HCT116 (cell line): ENCODE measurements at regions not wholly inside any gene's neighbourhood (a gene's known extent, or its start where the extent isn't known, plus 50 kb on each side); places are given as distances from the start of the nearest gene placed in this dataset.

Experiments used
- ATAC-seq: fragments of 200-7000 bp; cut with Tn5 transposase; 2 replicates; pipeline ENCODE4 v1.9.1; 2020; ENCODE audit warnings: mild to moderate bottlenecking, moderate library complexity
- BruUV-seq: library from RNA; stranded (reverse); fragments of 400-500 nt; replicated peaks from 2 replicates; lab custom pipeline; 2021; lab: Mats Ljungman, UMichigan
- CTCF ChIA-PET: fragments of 300-600 bp; sonication (Branson Sonifier 250); formaldehyde crosslinking; loops from one replicate; lab custom pipeline; 2021; ENCODE audit warnings: antibody characterized with exemption; lab: Charles Lee
- POLR2A ChIA-PET: fragments of 300-600, 350-600 bp; sonication (Branson Sonifier 250); formaldehyde crosslinking; loops from one replicate; lab custom pipeline; 2021; ENCODE audit warnings: antibody characterized with exemption; lab: Charles Lee
- RAD21 ChIA-PET, 2 experiments: fragments of 300-600 bp; sonication (Branson Sonifier 250); formaldehyde crosslinking; loops; one replicate each; lab custom pipeline; 2023; ENCODE audit warnings: low total read pairs in 2 of 2; ENCODE audit not compliant: uncharacterized antibody in 2 of 2, unreplicated experiment in 2 of 2, low non-redundant PET in 1 of 2; lab: Charles Lee
- DNase-seq: peaks from one replicate; pipeline ENCODE4 v3.0.0-alpha.2; 2010; ENCODE audit warnings: low read depth, low spot score
- H2AFZ ChIP-seq: fragments of 200-600 bp; shearing (Covaris generic), sonication (generic); 2 replicates; pipeline ENCODE4 v1.6.1; 2017; ENCODE audit warnings: low read depth, mixed run types, mixed read lengths, antibody characterized with exemption, low read length; ENCODE audit not compliant: poor library complexity, severe bottlenecking
- H3K27ac ChIP-seq: 2 replicates; pipeline ENCODE4 v1.5.1; 2012; ENCODE audit warnings: low read depth, low read length
- H3K27me3 ChIP-seq: fragments of 200-600 bp; sonication (generic); 2 replicates; pipeline ENCODE4 v1.6.1; 2016; ENCODE audit warnings: mixed run types, low read length, mixed read lengths; ENCODE audit not compliant: insufficient read depth
- H3K36me3 ChIP-seq, 2 experiments: fragments of 200-500 bp in 1 of 2; fragments of 200-600 bp in 1 of 2; sonication (Bioruptor generic) in 1 of 2; sonication (generic) in 1 of 2; 2 replicates each; pipeline versions ENCODE4 v1.5.1 to v1.6.1; 2014 to 2016; ENCODE audit warnings: low read length in 2 of 2, inconsistent platforms in 1 of 2, mixed read lengths in 1 of 2, mixed run types in 1 of 2; ENCODE audit not compliant: insufficient read depth in 2 of 2, control insufficient read depth in 1 of 2
- H3K4me1 ChIP-seq, 2 experiments: fragments of 200-600 bp in 1 of 2; sonication (generic) in 1 of 2; 2 replicates each; pipeline versions ENCODE4 v1.5.1 to v1.6.1; 2012 to 2017; ENCODE audit warnings: low read length in 2 of 2, inconsistent platforms in 1 of 2, mild to moderate bottlenecking in 1 of 2, mixed read lengths in 1 of 2, mixed run types in 1 of 2, moderate library complexity in 1 of 2; ENCODE audit not compliant: insufficient read depth in 2 of 2, control insufficient read depth in 1 of 2
- H3K4me2 ChIP-seq: fragments of 200-600 bp; sonication (generic); 2 replicates; pipeline ENCODE4 v1.6.1; 2017; ENCODE audit warnings: mixed run types, low read length, mixed read lengths
- H3K4me3 ChIP-seq, 2 experiments: fragments of 200-600 bp in 1 of 2; sonication (generic) in 1 of 2; replicated peaks in 1 of 2; 2 replicates each; pipeline ENCODE4 v1.5.1; 2011 to 2016; ENCODE audit warnings: low read length in 2 of 2, control low read depth in 1 of 2, low read depth in 1 of 2, mild to moderate bottlenecking in 1 of 2, mixed read lengths in 1 of 2, mixed run types in 1 of 2
- H3K79me2 ChIP-seq: fragments of 200-600 bp; sonication (generic); 2 replicates; pipeline ENCODE4 v1.6.1; 2017; ENCODE audit warnings: mild to moderate bottlenecking, mixed run types, low read length, moderate library complexity, mixed read lengths; ENCODE audit not compliant: insufficient read depth
- H3K9ac ChIP-seq: fragments of 200-600 bp; sonication (generic); 2 replicates; pipeline ENCODE4 v1.6.1; 2016; ENCODE audit warnings: low read length, mixed read lengths
- H3K9me2 ChIP-seq: fragments of 200-600 bp; sonication (generic), shearing (Covaris generic); 2 replicates; pipeline ENCODE4 v1.6.1; 2017; ENCODE audit warnings: mixed run types, mild to moderate bottlenecking, moderate library complexity; ENCODE audit not compliant: insufficient read depth
- H3K9me3 ChIP-seq, 2 experiments: fragments of 200-500 bp in 1 of 2; fragments of 200-600 bp in 1 of 2; sonication (Bioruptor generic) in 1 of 2; sonication (generic) in 1 of 2; 2 replicates each; pipeline ENCODE4 v1.6.1; 2014 to 2017; ENCODE audit warnings: low read length in 2 of 2, mixed read lengths in 2 of 2, inconsistent platforms in 1 of 2, low read depth in 1 of 2, mild to moderate bottlenecking in 1 of 2, mixed run types in 1 of 2, moderate library complexity in 1 of 2; ENCODE audit not compliant: control insufficient read depth in 1 of 2, insufficient read depth in 1 of 2
- H4K20me1 ChIP-seq: fragments of 200-600 bp; sonication (generic), shearing (Covaris generic); 2 replicates; pipeline ENCODE4 v1.6.1; 2017; ENCODE audit warnings: mixed run types, mild to moderate bottlenecking, moderate library complexity; ENCODE audit not compliant: insufficient read depth
- ATF3 ChIP-seq: IDR thresholded peaks from 2 replicates; pipeline ENCODE4 v1.6.1; 2012
- CBX3 ChIP-seq: IDR thresholded peaks from 2 replicates; pipeline ENCODE4 v1.6.1; 2012; ENCODE audit warnings: low read depth
- ELF1 ChIP-seq: IDR thresholded peaks from 2 replicates; pipeline ENCODE4 v1.6.1; 2012; ENCODE audit warnings: low read depth, borderline replicate concordance
- EZH2 ChIP-seq: fragments of 200-600 bp; sonication (generic); IDR thresholded peaks from 2 replicates; pipeline ENCODE4 v1.6.1; 2017; ENCODE audit warnings: antibody characterized with exemption, mixed run types
- EZH2phosphoT487 ChIP-seq: fragments of 200-600 bp; IDR thresholded peaks from 2 replicates; pipeline ENCODE4 v1.6.1; 2018; ENCODE audit warnings: antibody characterized with exemption, borderline replicate concordance
- FOSL1 ChIP-seq: IDR thresholded peaks from 2 replicates; pipeline ENCODE4 v1.6.1; 2012; ENCODE audit warnings: low read depth
- JUND ChIP-seq: IDR thresholded peaks from 2 replicates; pipeline ENCODE4 v1.6.1; 2012
- POLR2A ChIP-seq: IDR thresholded peaks from 2 replicates; pipeline ENCODE4 v1.7.0; 2011; ENCODE audit warnings: borderline replicate concordance; ENCODE audit not compliant: insufficient read depth, insufficient read length; ENCODE audit errors: extremely low read depth
- RAD21 ChIP-seq: IDR thresholded peaks from 2 replicates; pipeline ENCODE4 v1.6.1; 2012; ENCODE audit warnings: low read depth, mild to moderate bottlenecking
- SRF ChIP-seq: IDR thresholded peaks from 2 replicates; pipeline ENCODE4 v1.6.1; 2012; ENCODE audit warnings: low read depth
- ZFX ChIP-seq: fragments of 450-650 bp; IDR thresholded peaks from 2 replicates; pipeline ENCODE4 v1.6.1; 2017
- ZNF274 ChIP-seq: fragments of 200-500 bp; sonication (Bioruptor generic); IDR thresholded peaks from 2 replicates; pipeline ENCODE4 v1.6.1; 2014; ENCODE audit warnings: mild to moderate bottlenecking, low read depth, low read length, inconsistent platforms
- intact Hi-C: fragments of 100-400 bp; cut with micrococcal nuclease; formaldehyde crosslinking; loops from 2 replicates; pipeline ENCODE4 v1.10.0; 2022

DNA sequence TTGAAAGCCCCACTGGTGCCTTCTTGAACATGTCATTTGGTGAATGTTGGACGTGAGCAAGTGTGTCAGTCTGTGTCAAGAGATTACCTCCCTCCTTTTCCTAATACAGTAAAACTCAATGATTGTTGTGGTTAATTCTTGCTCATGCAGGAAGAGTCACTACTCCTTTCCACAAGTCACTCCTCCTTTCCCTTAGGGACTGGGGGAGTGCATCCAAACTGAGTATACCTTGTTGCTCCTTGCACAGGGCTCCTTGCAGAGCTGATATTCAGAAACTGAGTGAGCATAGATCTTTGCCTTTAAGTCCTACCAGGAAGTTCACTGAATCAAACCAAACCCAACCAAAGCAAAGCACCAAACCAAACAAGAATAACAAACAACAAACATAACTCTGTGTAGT is 63.9 kb downstream of the GPR50 start:
- H2AFZ ChIP-seq: no peak overlapping the region
- no peak overlapping the region for H3K4me3 ChIP-seq
- POLR2A ChIA-PET: no interaction called here
- H3K9ac ChIP-seq: no peak overlapping the region
- no TSS peak for BruUV-seq
- CTCF ChIA-PET: no interaction called here
- intact Hi-C loops: no loop called here
- ATAC-seq: no peak
- RAD21 ChIA-PET: no interaction called here
- H3K9me3 ChIP-seq: no peaks in the 10 kb centered on the region
- TF ChIP-seq CBX3: no peak
- TF ChIP-seq EZH2phosphoT487: no peak
- TF ChIP-seq, all 23 proteins: peak for 0
- no peak overlapping the region for H3K4me2 ChIP-seq
- no peaks in the 10 kb centered on the region for H3K9me2 ChIP-seq
- no peaks in the 10 kb centered on the region for H3K36me3 ChIP-seq
- no peak for DNase-seq
- no peak overlapping the region for H3K27ac ChIP-seq
- H3K4me1 ChIP-seq: no peaks in the 10 kb centered on the region
- H4K20me1 ChIP-seq: no peaks in the 10 kb centered on the region
- 0 out of 2 replicates have a peak, but pooled peaks cover 3% of the 10 kb centered on the region for H3K27me3 ChIP-seq
- H3K79me2 ChIP-seq: no peaks in the 10 kb centered on the region

- DNase-seq: no peak
Measured at GRCh38 chrX:151268836-151269235, 92.5 kb downstream of the GPR50 start.

More at GRCh38 chrX:151268836-151269235, 92.5 kb downstream of the GPR50 start:
- no peak overlapping the region for H3K4me3 ChIP-seq
- RAD21 ChIA-PET: no interaction called here
- H3K4me1 ChIP-seq: no peaks in the 10 kb centered on the region
- no peak for TF ChIP-seq RAD21
- TF ChIP-seq EZH2phosphoT487: no peak
- TF ChIP-seq EZH2: no peak
- no peak for TF ChIP-seq SRF
- TF ChIP-seq POLR2A: no peak
- no peak for TF ChIP-seq FOSL1
- TF ChIP-seq JUND: no peak
- no peak for TF ChIP-seq ATF3
- no peak for TF ChIP-seq ZFX
- no peak for TF ChIP-seq ELF1
- no peak for TF ChIP-seq ZNF274
- H3K9me2 ChIP-seq: no peaks in the 10 kb centered on the region
- H3K9me3 ChIP-seq: no peaks in the 10 kb centered on the region
- no peak overlapping the region for H3K9ac ChIP-seq
- no peak overlapping the region for H3K4me2 ChIP-seq
- CTCF ChIA-PET: no interaction called here
- no peak for ATAC-seq
- no peak overlapping the region for H2AFZ ChIP-seq
- H3K36me3 ChIP-seq: no peaks in the 10 kb centered on the region
- intact Hi-C loops: no loop called here
- H3K27ac ChIP-seq: no peak overlapping the region
- no TSS peak for BruUV-seq
- POLR2A ChIA-PET: no interaction called here
- no peaks in the 10 kb centered on the region for H3K27me3 ChIP-seq
- no peaks in the 10 kb centered on the region for H3K79me2 ChIP-seq
- H4K20me1 ChIP-seq: no peaks in the 10 kb centered on the region
